GM19239 (cell line): ENCODE measurements at regions not wholly inside any gene's neighbourhood (a gene's known extent, or its start where the extent isn't known, plus 50 kb on each side); places are given as distances from the start of the nearest gene placed in this dataset.

Experiments used
- DNase-seq: peaks from one replicate; pipeline ENCODE4 v3.0.0; 2011; ENCODE audit warnings: low spot score; ENCODE audit not compliant: insufficient read length
- FAIRE-seq: peaks from 2 replicates; lab custom pipeline; 2011; peaks lifted over from hg19 to GRCh38; lab: Jason Lieb, UNC

DNA sequence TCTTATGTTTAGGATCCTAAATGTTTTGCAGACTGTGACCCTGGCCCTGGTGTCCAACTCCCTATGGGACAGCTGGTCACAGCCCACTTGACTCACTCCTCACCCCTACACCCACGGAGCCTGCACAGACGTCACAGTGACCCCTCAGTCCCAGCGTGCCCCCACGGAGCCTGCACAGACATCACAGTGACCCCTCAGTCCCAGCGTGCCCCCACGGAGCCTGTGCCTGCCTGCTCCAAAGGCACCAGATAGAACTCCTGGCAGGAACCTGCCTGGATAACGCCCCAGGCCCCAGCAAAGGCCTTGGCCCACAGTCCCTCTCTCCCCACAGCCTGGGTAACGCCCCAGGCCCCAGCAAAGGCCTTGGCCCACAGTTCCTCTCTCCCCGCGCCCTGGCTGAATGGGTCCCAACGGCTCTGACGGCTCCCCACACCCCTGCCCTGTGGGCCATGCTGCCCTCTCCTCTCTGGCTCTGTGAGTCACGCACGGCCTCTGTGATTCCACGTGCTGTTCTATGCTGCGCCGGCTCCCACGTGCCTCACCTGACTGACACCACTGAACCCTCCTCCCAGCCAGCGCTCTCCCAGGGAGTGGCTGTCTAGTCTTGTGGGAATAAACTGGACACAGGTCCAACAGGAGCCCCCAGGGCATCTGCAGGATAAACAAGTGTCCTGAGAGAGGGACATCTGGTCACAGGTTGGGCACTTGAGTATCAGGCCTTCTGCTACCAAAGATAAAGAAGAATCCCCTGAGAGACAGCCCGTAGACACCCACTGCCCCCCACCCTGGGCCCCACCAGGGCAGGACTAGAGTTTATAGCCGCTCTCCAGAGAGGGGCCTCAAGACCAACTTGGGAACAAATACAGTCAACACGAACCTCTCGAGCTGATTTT lies 250.3 kb downstream of the BRD1 start:
- no peak for FAIRE-seq
- no peak for DNase-seq

- DNase-seq (no peak), FAIRE-seq (no peak)
These were observed 251.2 kb downstream of the BRD1 start for GRCh38 chr22:49576241-49577141.

GRCh38 chr22:49575703-49576081 lies 252.0 kb downstream of the BRD1 start:
- FAIRE-seq (no peak), DNase-seq (no peak)

DNA sequence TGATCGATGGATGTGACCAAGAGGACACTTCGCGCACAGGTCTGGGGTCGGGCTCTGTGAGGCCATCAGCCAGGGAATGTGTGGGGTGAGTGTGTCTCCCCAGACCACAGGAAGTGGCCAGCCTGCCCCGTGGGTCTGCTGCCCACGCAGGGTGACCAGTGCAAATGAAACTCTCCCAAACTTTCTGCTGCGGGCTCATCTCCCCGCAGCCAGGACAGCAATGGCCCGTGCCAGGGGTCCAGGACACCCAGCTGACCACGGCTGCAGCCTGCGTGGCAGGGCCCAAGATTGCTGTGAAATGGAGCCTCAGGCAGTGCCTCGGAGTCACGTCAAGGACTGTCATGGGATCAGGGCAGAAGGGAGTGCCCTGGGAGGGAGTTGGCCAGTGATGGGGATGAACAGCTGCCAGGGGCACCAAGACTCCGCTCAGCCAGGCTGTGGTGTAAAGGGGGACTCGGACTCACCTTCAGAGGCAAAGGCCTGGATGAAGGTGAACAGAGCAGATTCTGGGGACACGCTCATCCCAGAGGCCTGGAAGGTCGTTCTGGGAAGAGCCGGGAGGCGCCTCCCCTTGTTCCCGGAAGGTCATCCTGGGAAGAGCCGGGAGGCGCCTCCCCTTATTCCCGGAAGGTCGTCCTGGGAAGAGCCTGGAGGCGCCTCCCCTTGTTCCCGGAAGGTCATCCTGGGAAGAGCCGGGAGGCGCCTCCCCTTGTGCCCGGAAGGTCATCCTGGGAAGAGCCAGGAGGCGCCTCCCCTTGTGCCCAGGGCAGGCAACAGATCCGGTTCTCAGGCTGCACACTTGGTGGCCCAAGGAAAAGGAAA lies 252.6 kb downstream of the BRD1 start:
- DNase-seq (no peak), FAIRE-seq (no peak)

- DNase-seq (no peak), FAIRE-seq (no peak)
These were observed 253.3 kb downstream of the BRD1 start for GRCh38 chr22:49574205-49574880.

- no peak for FAIRE-seq
- no peak for DNase-seq
These were observed 254.4 kb downstream of the BRD1 start for GRCh38 chr22:49573109-49573765.

DNA sequence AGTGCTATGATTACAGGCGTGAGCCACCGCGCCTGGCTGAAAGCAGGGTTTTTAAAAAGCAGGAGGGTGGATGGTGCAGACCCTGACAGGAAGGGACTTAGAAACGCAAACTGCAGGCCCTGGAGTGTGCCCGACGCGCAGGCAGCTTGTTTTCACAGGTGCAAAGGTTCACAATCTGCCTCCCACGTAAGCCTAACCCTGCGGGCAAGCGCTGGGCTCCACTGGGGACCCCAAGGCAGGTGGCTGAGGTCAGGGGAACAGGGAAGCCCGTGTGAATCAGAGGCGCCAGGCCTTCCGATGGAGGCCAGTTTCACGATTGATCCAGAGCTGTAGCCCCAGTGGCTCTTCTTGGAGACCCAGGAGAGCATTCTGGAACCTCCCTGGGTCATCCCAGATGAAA lies 256.3 kb downstream of the BRD1 start:
- DNase-seq (no peak), FAIRE-seq (no peak)

- FAIRE-seq (no peak), DNase-seq (no peak)
These were observed 257.4 kb downstream of the BRD1 start for GRCh38 chr22:49570032-49570848.

GRCh38 chr22:49569286-49570031 lies 258.2 kb downstream of the BRD1 start:
- no peak for FAIRE-seq
- DNase-seq, result no peak

DNA sequence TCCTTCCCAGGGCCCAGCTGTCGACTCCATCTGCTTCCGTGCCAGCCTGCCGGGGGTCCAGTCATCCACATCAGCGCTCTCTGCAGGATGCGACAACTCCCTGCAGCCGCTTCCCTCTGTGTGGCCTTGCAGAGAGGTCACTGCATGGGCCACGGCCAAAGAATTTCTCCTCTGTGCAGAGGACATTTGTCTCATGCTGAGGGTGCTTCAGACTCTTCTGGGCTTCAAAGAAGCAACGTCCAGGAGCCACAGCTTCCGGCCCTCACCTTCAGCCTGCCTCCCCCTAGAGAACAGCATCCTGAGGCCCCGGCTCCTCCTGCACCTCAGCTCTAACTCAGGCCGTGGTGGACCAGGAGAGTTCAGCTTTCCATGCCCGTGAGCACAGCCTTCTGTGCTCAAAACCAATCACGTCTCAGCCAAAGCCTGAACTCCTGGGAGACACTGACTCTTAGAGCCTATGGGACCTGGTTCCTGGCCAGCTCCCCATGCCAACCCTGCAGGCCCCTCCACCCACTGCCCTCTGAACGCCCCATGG lies 258.9 kb downstream of the BRD1 start:
- FAIRE-seq (no peak), DNase-seq (no peak)

- FAIRE-seq, result no peak
- no peak for DNase-seq
These were observed 259.5 kb downstream of the BRD1 start for GRCh38 chr22:49567899-49568750.

GRCh38 chr22:49566693-49567092 lies 261.0 kb downstream of the BRD1 start:
- DNase-seq, result no peak
- FAIRE-seq, result no peak

- no peak for FAIRE-seq
These were observed 261.5 kb downstream of the BRD1 start for GRCh38 chr22:49566141-49566541.

DNA sequence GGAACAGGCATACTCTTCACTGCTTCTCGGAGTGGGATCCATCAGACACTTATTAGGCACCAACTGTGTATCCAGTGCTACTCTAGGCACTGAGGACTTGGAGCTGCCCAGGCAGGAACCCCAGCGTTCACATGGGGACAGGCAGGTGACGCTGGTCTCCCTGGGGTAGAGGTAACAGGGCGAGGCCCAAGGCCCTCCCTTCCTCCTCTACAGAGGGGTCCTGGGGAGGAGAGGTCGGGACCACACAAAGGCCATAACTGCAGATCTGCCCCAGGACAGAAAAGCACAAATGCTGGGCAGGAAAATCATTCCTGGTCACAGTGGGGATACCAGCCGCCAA lies 262.2 kb downstream of the BRD1 start:
- FAIRE-seq, result no peak
- DNase-seq, result no peak

More at GRCh38 chr22:49566141-49566541, 261.5 kb downstream of the BRD1 start:
- DNase-seq, result no peak

DNA sequence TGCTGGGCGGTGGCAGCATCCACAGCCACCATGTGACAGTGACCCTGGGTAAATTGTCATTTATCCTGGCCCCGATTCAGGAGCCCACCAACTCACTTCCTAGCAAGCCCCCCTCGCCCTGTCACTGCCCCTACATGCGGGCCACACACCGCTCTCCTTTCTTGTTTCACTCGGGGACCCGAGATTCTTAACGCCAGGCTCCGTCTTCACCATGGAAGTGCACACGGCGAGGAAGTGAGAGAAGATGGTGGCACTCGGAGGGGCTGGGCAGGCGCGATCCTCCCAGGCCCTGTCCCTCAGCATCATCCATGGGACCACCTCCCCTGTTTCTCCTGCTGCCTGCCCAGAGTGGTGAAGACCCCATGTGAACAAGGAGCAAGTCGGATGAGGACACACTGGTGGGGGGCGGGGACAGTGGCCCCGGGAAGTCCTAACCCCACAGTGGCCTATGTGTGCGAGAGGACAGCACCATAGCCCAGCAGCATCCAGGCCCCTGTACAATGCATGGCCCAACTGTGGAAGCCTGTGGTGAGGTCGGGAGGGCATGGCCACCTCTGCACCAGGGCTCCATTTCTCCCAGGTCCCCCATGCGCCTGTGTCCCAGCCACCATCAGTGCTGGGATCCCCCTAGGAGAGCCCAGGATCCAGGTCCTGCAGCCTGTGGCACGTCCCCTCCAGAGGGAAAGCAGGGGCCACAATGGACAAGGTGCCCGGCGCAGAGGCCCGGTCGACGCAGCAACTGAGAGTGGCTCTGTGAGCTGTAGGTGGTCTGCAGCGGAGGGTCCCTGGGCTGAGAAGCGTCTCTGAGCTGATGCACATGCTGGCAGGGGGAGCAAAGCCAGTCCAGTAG lies 262.8 kb downstream of the BRD1 start:
- DNase-seq (no peak), FAIRE-seq (no peak)

- FAIRE-seq, result no peak
- no peak for DNase-seq
These were observed 263.6 kb downstream of the BRD1 start for GRCh38 chr22:49564054-49564453.
